ENCODE measurements at regions not wholly inside any gene's neighbourhood (a gene's known extent, or its start where the extent isn't known, plus 50 kb on each side); places are given as distances from the start of the nearest gene placed in this dataset.

DNA sequence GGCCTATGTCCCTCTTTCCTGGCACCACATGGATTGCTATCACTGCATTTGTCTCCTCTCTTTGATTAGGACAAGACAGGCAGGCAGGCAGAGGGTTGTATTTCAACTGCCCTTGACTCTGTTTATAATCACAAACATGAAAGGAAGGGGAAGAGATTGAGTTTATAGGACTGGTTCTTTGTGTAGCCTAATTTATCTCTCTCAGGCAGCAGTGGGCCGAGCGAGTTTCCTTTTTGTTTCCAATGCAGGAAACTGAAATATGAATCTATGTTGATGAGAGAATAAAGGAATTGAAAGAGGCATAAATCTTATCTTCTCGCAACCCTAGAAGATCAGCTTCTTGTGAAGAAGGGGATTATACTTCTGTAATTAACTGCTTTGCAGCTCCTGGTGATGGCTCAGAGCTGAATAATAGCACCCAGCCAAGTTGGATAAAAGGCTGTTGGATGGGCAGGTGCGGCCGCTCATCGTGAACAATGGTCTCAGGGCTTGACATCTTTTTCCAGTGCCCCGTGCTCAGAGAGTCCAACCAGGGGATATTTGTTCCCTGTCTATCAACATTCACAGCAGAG is 80.6 kb upstream of the SYT13 start:
- H3K4me3 ChIP-seq (ENCODE audit: low read depth, low read length), result no peak overlapping the region
- H3K36me3 ChIP-seq (ENCODE audit: control insufficient read depth, insufficient read depth, low read length), result no peaks in the 10 kb centered on the region
- H3K9me3 ChIP-seq, result no peaks in the 10 kb centered on the region
- H3K9me3 Mint-ChIP-seq (ENCODE audit: unreplicated experiment), result no peaks in the 10 kb centered on the region
- TF ChIP-seq, protein P1, sequence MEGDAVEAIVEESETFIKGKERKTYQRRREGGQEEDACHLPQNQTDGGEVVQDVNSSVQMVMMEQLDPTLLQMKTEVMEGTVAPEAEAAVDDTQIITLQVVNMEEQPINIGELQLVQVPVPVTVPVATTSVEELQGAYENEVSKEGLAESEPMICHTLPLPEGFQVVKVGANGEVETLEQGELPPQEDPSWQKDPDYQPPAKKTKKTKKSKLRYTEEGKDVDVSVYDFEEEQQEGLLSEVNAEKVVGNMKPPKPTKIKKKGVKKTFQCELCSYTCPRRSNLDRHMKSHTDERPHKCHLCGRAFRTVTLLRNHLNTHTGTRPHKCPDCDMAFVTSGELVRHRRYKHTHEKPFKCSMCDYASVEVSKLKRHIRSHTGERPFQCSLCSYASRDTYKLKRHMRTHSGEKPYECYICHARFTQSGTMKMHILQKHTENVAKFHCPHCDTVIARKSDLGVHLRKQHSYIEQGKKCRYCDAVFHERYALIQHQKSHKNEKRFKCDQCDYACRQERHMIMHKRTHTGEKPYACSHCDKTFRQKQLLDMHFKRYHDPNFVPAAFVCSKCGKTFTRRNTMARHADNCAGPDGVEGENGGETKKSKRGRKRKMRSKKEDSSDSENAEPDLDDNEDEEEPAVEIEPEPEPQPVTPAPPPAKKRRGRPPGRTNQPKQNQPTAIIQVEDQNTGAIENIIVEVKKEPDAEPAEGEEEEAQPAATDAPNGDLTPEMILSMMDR (IDR thresholded peaks at IDR 0.05; ENCODE audit: insufficient read depth in 1 of 2, low read depth in 1 of 2, low read length in 1 of 2, severe bottlenecking in 1 of 2, unreplicated experiment in 1 of 2), result no peak
- DNase-seq, result no peak
- BruUV-seq (replicated peaks), result no TSS peak
- ChIA-PET POLR2A (no interaction called here), CTCF (interaction anchor here (1.5 kb wide), 1 partner anchor 405 kb away, joined by 4 read pairs; no protein-coding TSS in a partner anchor)
- no peak overlapping the region for H3K27ac Mint-ChIP-seq (ENCODE audit: unreplicated experiment)
- H3K4me3 Mint-ChIP-seq (ENCODE audit: unreplicated experiment), result no peak overlapping the region
- H3K27me3 Mint-ChIP-seq (ENCODE audit: insufficient read depth, unreplicated experiment), result peaks cover 34% of the 10 kb centered on the region
- H3K36me3 Mint-ChIP-seq (ENCODE audit: insufficient read depth, unreplicated experiment), result no peaks in the 10 kb centered on the region
- H3K4me1 ChIP-seq, result no peaks in the 10 kb centered on the region
- no peaks in the 10 kb centered on the region for H3K4me1 Mint-ChIP-seq (ENCODE audit: low read depth, unreplicated experiment)
- intact Hi-C loops (cut with micrococcal nuclease; ENCODE audit: unreplicated experiment), result no loop called here
- H3K27me3 ChIP-seq (replicated peaks; ENCODE audit: control insufficient read depth, insufficient read depth, low read length), result peaks cover 2% of the 10 kb centered on the region

GRCh38 chr11:45365961-45366618 is 79.9 kb upstream of the SYT13 start:
- CTCF ChIA-PET, result interaction anchor here (0.8 to 1.5 kb wide), 2 partner anchors 74 to 406 kb away, joined by 3 to 4 read pairs; no protein-coding TSS in a partner anchor
- no peaks in the 10 kb centered on the region for H3K9me3 Mint-ChIP-seq (ENCODE audit: unreplicated experiment)
- H3K4me3 ChIP-seq (ENCODE audit: low read depth, low read length), result no peak overlapping the region
- no peaks in the 10 kb centered on the region for H3K4me1 Mint-ChIP-seq (ENCODE audit: low read depth, unreplicated experiment)
- H3K36me3 Mint-ChIP-seq (ENCODE audit: insufficient read depth, unreplicated experiment), result no peaks in the 10 kb centered on the region
- intact Hi-C loops (cut with micrococcal nuclease; ENCODE audit: unreplicated experiment), result no loop called here
- no peaks in the 10 kb centered on the region for H3K4me1 ChIP-seq
- H3K4me3 Mint-ChIP-seq (ENCODE audit: unreplicated experiment), result no peak overlapping the region
- peaks cover 34% of the 10 kb centered on the region for H3K27me3 Mint-ChIP-seq (ENCODE audit: insufficient read depth, unreplicated experiment)
- no peaks in the 10 kb centered on the region for H3K9me3 ChIP-seq
- TF ChIP-seq, protein P1 (IDR thresholded peaks at IDR 0.05; ENCODE audit: insufficient read depth in 1 of 2, low read depth in 1 of 2, low read length in 1 of 2, severe bottlenecking in 1 of 2, unreplicated experiment in 1 of 2), result no peak
- POLR2A ChIA-PET, result no interaction called here
- no peak for DNase-seq
- peaks cover 2% of the 10 kb centered on the region for H3K27me3 ChIP-seq (replicated peaks; ENCODE audit: control insufficient read depth, insufficient read depth, low read length)
- no TSS peak for BruUV-seq (replicated peaks)
- no peak overlapping the region for H3K27ac Mint-ChIP-seq (ENCODE audit: unreplicated experiment)
- no peaks in the 10 kb centered on the region for H3K36me3 ChIP-seq (ENCODE audit: control insufficient read depth, insufficient read depth, low read length)

DNA sequence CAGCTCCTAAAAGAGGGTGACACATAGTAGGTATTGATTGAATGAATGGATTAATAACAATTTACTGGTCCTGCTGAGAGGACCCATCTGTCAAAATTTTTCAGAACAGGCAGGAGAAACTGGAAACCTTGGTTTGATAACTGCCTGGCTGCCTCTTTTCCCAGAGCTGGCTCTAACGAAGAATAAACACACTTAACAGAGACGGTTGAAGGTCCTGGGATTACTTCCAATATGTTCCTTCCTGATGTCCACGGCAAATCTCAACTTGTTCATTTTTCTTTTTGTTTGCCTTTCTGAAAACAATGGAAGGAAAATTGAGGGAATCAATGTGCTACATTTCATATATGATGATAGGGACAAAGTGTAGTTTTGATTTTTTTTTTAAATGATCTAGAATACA is 76.5 kb upstream of the SYT13 start:
- Histone ChIP-seq H3K4me1 (no peaks in the 10 kb centered on the region), H3K36me3 (ENCODE audit: control insufficient read depth, insufficient read depth, low read length) (no peaks in the 10 kb centered on the region), H3K27me3 (replicated peaks; ENCODE audit: control insufficient read depth, insufficient read depth, low read length) (peaks cover 2% of the 10 kb centered on the region), H3K4me3 (ENCODE audit: low read depth, low read length) (no peak overlapping the region), H3K9me3 (no peaks in the 10 kb centered on the region)
- H3K4me1 Mint-ChIP-seq (ENCODE audit: low read depth, unreplicated experiment), result no peaks in the 10 kb centered on the region
- peaks cover 25% of the 10 kb centered on the region for H3K27me3 Mint-ChIP-seq (ENCODE audit: insufficient read depth, unreplicated experiment)
- POLR2A ChIA-PET, result no interaction called here
- H3K36me3 Mint-ChIP-seq (ENCODE audit: insufficient read depth, unreplicated experiment), result no peaks in the 10 kb centered on the region
- TF ChIP-seq, protein P1 (IDR thresholded peaks at IDR 0.05; ENCODE audit: insufficient read depth in 1 of 2, low read depth in 1 of 2, low read length in 1 of 2, severe bottlenecking in 1 of 2, unreplicated experiment in 1 of 2), result no peak
- intact Hi-C loops (cut with micrococcal nuclease; ENCODE audit: unreplicated experiment), result no loop called here
- H3K9me3 Mint-ChIP-seq (ENCODE audit: unreplicated experiment), result no peaks in the 10 kb centered on the region
- H3K27ac Mint-ChIP-seq (ENCODE audit: unreplicated experiment), result no peak overlapping the region
- CTCF ChIA-PET, result no interaction called here
- no peak for DNase-seq
- H3K4me3 Mint-ChIP-seq (ENCODE audit: unreplicated experiment), result no peak overlapping the region
- no TSS peak for BruUV-seq (replicated peaks)

Measured in Caco-2 (cell line).